CD4-positive, alpha-beta T cell treated with Interleukin-15 for 1 hour (primary cell): ENCODE measurements at regions not wholly inside any gene's neighbourhood (a gene's known extent, or its start where the extent isn't known, plus 50 kb on each side); places are given as distances from the start of the nearest gene placed in this dataset.
"Not testable (repeated sequence)": the region's sequence is repeated elsewhere in the genome, so short reads cannot be mapped to it uniquely, and the experiment has no call there.

Source experiments
- DNase-seq: peaks from one replicate; pipeline ENCODE4 v3.0.0-alpha.2; 2020

DNA sequence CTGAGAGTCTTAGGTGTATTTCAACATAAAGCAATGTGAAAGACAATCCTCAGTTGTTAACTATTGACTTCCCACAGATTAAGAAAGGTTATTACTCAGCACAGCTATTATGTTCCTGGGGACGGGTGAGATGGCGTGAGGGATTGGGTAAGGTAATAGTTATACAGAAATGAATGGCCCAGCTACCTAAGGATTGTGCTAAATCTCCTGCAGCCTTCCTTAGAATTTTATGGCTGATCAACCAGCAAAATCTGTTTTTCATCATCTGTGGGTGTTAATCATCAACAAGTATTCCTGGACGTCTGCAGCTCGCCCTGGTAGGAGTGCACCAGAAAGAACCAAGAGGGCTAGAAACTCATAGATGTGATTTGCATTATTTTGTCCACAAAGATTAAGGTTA lies 146.0 kb upstream of the IVNS1ABP start:
- DNase-seq = no peak

- not testable (repeated sequence) for DNase-seq
These were observed 143.7 kb upstream of the IVNS1ABP start for GRCh38 chr1:185460723-185461122.

GRCh38 chr1:185459141-185459540 lies 142.1 kb upstream of the IVNS1ABP start:
- DNase-seq = no peak

GRCh38 chr1:185458670-185459069 lies 141.6 kb upstream of the IVNS1ABP start:
- no peak for DNase-seq

- no peak for DNase-seq
These were observed 136.6 kb upstream of the IVNS1ABP start for GRCh38 chr1:185453496-185454192.

- no peak for DNase-seq
These were observed 133.9 kb upstream of the IVNS1ABP start for GRCh38 chr1:185450917-185451316.

GRCh38 chr1:185450060-185450788 lies 133.2 kb upstream of the IVNS1ABP start:
- no peak for DNase-seq

- no peak for DNase-seq
These were observed 132.5 kb upstream of the IVNS1ABP start for GRCh38 chr1:185449378-185450059.

- DNase-seq = no peak
These were observed 131.6 kb upstream of the IVNS1ABP start for GRCh38 chr1:185448591-185449186.

DNA sequence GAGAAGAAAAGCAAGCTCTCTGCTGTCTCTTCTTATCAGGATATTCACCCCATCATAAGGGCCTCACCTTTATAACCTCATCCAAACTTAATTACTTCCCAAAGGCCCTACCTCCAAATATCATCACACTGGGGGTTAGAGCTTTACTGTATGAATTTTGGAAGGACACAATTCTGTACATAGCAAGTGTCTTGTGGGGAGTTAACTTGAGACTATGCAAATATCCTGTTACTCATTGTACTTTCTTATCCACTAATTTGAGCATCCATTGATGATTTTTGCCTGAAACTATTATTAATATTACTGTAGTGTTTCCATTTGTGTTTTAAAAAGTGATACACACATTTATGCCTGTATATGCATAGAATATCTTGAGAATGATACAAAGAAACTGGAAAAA lies 129.1 kb upstream of the IVNS1ABP start:
- DNase-seq = no peak

GRCh38 chr1:185445594-185445993 lies 128.6 kb upstream of the IVNS1ABP start:
- DNase-seq = no peak

- DNase-seq = no peak
These were observed 127.6 kb upstream of the IVNS1ABP start for GRCh38 chr1:185444676-185445075.

DNA sequence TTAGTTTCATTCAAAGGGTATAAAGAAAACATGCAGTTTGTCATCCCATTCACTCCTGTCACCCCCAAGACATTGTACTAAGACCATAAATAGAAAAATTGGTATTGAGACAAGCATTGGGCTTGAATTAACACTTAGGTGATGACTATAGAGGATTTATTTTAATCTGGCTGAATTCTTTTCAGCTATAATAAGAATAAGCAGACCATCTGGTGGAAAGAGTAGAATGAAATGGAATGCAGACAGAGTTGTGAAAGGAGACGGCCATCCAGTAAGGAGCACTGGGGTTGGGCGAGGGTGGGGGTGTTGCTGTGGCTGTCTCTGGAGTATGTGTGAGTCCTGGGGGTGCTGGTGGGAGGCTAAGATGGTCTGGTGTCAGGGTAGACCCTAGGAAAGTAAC lies 125.0 kb upstream of the IVNS1ABP start:
- no peak for DNase-seq

DNA sequence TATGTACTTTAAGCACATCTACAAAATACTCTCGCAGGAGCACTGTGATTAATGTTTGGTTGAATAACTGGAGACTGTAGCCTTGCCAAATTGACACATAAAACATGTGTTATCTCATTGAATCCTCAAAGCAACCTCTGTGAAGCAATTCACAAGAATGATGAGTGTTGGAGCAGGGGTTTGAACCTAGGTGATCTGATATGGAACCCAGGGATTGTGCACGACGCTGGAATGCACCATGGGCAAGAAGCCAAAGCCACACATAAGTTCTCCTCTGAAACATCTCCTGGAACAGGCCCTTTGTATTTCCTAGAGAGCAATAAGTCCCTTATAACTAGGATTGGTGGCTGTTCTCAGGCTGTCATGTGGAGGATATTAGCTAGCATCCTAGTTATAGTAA lies 124.6 kb upstream of the IVNS1ABP start:
- no peak for DNase-seq

GRCh38 chr1:185440877-185441276 lies 123.8 kb upstream of the IVNS1ABP start:
- no peak for DNase-seq

DNA sequence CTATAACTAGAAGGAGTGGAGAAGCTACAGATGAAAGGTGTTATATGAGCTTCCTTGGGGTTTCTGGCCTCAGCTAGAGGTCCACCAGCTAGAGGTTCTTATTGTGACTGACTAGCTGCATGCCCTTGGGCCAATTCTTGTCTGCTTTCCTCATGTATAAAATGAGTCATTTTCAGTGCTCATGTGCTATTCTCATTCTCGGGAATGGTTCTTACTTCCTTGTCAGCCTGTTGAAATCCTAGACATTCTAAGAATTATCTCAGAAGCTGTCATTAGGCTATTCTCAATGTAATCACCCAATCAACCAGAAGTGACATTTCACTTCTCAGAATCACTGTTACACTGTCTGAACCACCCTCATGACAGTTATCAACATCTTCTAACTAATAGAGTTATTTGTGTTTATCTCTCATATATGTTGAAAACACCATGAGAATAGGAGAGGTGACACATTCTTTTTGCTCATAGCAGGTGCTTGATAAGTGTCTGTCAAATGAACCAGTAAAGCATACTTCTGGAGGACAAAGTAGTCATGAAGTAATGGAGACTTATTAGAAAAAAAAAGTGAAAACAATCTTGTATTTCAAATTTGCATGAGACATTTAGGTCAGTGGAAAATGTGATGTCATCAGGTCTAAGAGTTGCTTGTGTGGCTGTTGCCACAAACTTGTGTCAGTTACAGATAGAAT lies 122.8 kb upstream of the IVNS1ABP start:
- peak; percentile 47 for DNase-seq

DNA sequence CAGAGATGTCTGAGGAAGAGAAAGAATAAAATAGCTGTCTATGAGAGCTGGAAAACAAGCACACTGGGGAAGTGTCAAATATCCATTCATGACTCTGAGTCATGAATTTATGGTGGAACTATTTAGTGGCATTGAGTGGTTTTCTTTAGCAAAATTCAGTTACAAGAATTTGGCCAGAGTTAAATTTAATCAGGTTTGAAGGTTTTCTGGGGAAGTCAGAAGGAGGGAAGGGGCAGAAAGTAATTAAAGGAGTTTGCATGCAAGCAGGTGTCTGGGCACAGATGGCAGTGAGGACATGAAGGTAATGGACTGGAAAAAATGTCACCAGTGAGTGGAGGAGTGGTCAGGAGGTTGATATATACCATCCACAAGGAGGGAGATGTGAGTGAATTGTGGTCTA lies 121.9 kb upstream of the IVNS1ABP start:
- DNase-seq = no peak

DNA sequence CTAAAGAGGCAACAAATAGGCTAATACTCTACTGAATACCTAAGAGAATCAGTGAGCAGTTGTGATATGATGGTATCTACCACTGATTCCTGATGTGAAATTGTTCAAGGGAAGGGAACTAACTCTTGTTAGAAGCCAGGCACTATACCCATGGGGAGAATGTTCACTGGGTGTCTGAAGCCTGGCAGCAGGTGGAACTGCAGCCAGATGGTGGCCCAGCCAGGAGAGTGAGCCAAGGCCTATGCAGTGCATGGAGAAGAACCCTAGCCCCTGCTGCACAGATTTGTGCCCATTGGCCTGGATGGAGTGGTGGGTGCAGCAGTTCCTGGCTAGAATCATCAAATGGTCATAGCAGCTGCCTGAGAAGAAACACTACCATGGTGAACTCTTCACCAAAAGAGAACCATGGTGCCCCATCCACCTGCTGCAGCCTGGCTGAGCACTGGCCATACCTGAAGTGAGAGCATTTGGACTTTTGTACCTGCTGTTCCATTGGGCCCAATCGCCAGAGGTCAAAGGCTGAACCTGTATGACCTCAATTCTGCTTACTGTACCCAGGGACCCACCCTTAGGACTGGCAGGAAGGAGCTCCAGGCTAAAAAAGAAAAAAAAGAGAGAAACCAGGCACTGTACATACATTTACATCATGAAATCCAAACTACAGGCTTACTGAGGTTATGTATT lies 118.8 kb upstream of the IVNS1ABP start:
- DNase-seq = no peak

- no peak for DNase-seq
These were observed 117.7 kb upstream of the IVNS1ABP start for GRCh38 chr1:185434721-185435120.

DNA sequence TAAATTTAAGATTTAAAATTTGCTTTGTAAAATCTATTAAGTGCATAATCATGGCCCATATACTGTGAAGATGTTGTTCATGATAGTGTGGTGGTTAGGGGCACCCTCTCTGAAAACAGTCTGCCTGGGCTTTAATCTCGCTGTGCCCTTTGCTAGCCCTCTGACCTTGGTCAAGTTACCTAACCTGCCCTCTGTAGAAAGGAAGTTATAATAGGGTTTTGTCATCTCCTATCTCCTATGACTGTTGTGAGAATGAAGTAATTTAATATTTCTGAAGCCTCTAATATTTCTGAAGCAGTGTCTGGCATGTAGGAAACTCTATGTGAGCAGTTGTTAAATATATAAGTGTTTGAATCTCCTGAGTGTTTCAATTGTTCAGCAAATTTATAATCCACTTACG lies 116.6 kb upstream of the IVNS1ABP start:
- DNase-seq = no peak

DNA sequence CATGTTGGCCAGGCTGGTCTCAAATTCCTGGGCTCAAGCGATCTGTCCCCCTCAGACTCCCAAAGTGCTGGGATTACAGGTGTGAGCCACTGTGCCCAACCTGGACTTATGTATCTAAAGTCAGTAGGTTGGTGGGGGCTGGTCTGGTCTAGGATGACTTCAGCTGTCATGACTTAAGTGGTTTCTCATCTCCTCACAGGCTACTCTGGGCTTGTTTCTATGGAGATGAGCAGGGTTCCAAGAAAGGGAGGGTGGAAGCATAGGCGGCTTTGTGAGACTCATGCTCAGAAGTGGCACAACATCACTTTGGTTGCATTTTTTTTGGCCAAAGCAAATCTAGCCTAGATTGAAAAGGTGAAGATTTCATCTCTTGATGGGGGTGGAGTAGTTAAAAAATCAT lies 115.9 kb upstream of the IVNS1ABP start:
- DNase-seq = no peak

DNA sequence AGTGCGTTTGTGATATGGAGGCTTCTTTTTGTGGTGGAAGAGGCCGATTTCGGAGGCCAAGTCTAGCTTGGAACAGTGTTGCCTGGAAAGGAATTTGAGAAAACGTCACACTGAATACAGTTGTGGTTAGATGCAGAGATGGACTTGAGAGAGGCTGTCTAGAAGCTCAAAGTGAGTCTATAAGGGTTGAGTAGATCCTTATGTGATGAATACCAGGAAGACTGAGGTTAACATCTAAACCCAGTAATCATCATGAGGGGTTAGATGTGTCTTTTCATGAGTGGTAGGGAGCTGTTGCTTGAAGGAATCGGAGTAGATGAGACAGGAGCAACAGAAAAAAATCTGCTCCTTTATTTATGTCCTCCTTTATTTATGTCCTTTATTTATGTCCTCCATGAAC lies 114.6 kb upstream of the IVNS1ABP start:
- no peak for DNase-seq
